ENCODE measurements at regions not wholly inside any gene's neighbourhood (a gene's known extent, or its start where the extent isn't known, plus 50 kb on each side); places are given as distances from the start of the nearest gene placed in this dataset.

- no peak for TF ChIP-seq PBX2 (CRISPR knock-in tag; IDR thresholded peaks at IDR 0.05; ENCODE audit: low read depth)
- TF ChIP-seq PBX2 (tag; conservative IDR thresholded peaks at IDR 0.05; ENCODE audit: low read depth), result no peak
- TF ChIP-seq FOXK2 (conservative IDR thresholded peaks at IDR 0.05 in 1 of 2, IDR thresholded peaks at IDR 0.05 in 1 of 2; ENCODE audit: low read depth in 2 of 2), result no peak
- no peak for TF ChIP-seq GTF3C2 (IDR thresholded peaks at IDR 0.05; ENCODE audit: borderline replicate concordance, extremely low read depth, insufficient read length)
- no peak for TF ChIP-seq SMARCC2 (IDR thresholded peaks at IDR 0.05; ENCODE audit: low read depth)
- TF ChIP-seq ZNF431 (CRISPR knock-in tag; IDR thresholded peaks at IDR 0.05), result no peak
- TF ChIP-seq POLR2A (conservative IDR thresholded peaks at IDR 0.05), result no peak
- no peak for TF ChIP-seq NBN (IDR thresholded peaks at IDR 0.05; ENCODE audit: low read depth)
- TF ChIP-seq SRSF1 (IDR thresholded peaks at IDR 0.05; ENCODE audit: low read depth, low read length), result no peak
- no peak for TF ChIP-seq ZNF121 (CRISPR knock-in tag; conservative IDR thresholded peaks at IDR 0.05)
- no peak for TF ChIP-seq DDX20 (tag; IDR thresholded peaks at IDR 0.05; ENCODE audit: low read depth)
- TF ChIP-seq HES1 (IDR thresholded peaks at IDR 0.05; ENCODE audit: low read depth), result no peak
These were observed 220.8 kb downstream of the QKI start (continued) for GRCh38 chr6:163635315-163635714.

Measured in K562 (cell line).